ENCODE measurements at regions not wholly inside any gene's neighbourhood (a gene's known extent, or its start where the extent isn't known, plus 50 kb on each side); places are given as distances from the start of the nearest gene placed in this dataset.

- TF ChIP-seq POLR2AphosphoS5 (IDR thresholded peaks at IDR 0.05) (no peak), POLR2A (IDR thresholded peaks at IDR 0.05) (no peak), CTCF (IDR thresholded peaks at IDR 0.05 in 8 of 11, conservative IDR thresholded peaks at IDR 0.05 in 3 of 11) (no peak)
Measured at GRCh38 chrX:16028576-16028975, 94.8 kb upstream of the GRPR start.
